ENCODE measurements at regions not wholly inside any gene's neighbourhood (a gene's known extent, or its start where the extent isn't known, plus 50 kb on each side); places are given as distances from the start of the nearest gene placed in this dataset.

DNA sequence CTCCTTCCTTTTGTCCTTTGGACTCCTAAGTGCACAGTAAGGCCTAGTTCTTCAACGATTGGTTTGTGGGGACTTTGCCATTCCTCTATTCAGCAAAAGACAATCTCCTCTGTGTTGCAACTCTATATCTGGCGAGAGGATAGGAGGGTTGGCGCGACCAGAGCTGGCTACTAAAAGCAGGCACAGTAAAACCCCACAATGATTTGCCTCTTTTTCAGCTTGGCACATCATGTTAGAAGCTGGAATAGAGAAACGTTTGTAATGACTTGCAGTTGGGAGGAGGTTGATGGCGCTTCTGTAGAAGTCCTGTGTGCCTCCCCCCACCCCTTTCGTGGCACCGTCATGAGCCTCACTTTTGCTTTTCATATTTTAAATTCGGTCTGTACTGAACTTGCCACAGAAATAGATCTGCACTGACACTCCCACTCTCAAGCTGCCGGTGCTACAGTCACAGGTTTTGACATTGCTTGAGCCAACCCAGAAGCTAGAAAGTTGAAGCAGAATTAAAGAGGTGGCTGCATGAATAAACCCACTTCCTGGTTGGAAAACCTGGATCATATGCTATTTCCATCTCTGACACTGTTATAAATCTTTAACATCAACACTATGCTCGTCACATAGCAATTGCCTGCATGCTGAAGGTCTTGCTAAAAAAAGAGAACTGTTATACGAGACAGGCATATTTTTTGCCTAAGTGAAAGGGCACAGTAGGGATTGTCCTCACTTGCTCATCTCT lies 315.3 kb upstream of the PRICKLE1 start:
- TF ChIP-seq POLR2A (IDR thresholded peaks at IDR 0.05): no peak
- TF ChIP-seq, protein P1, sequence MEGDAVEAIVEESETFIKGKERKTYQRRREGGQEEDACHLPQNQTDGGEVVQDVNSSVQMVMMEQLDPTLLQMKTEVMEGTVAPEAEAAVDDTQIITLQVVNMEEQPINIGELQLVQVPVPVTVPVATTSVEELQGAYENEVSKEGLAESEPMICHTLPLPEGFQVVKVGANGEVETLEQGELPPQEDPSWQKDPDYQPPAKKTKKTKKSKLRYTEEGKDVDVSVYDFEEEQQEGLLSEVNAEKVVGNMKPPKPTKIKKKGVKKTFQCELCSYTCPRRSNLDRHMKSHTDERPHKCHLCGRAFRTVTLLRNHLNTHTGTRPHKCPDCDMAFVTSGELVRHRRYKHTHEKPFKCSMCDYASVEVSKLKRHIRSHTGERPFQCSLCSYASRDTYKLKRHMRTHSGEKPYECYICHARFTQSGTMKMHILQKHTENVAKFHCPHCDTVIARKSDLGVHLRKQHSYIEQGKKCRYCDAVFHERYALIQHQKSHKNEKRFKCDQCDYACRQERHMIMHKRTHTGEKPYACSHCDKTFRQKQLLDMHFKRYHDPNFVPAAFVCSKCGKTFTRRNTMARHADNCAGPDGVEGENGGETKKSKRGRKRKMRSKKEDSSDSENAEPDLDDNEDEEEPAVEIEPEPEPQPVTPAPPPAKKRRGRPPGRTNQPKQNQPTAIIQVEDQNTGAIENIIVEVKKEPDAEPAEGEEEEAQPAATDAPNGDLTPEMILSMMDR (IDR thresholded peaks at IDR 0.05): no peak

Measured in adrenal gland (tissue), 5 donors.